ENCODE measurements at regions not wholly inside any gene's neighbourhood (a gene's known extent, or its start where the extent isn't known, plus 50 kb on each side); places are given as distances from the start of the nearest gene placed in this dataset.

DNA sequence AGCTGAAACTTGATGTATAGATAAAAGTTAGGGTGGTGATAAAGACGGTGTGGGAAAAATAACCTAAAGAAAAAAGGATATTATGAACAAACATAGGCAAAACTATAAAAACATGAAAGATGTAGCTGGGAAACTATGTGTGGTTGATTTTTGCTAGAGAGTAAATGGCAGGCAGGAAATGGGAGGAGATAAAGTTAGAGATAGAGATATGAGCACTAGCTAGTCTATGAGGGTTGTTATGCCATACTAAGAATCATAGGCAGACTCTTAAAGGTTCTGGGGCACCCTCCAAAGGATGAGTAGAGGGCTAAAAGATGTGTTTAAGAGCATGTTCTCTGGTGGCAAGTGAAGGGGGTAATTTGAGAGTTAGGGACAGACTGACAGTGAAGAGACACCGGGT is 1109.2 kb downstream of the GATA3 start:
- TF ChIP-seq YY1 (IDR thresholded peaks at IDR 0.05; ENCODE audit: insufficient read depth, insufficient read length) (no peak), ZNF274 (IDR thresholded peaks at IDR 0.05; ENCODE audit: low read depth, low read length) (no peak)
